GM12872 (cell line): ENCODE measurements at regions not wholly inside any gene's neighbourhood (a gene's known extent, or its start where the extent isn't known, plus 50 kb on each side); places are given as distances from the start of the nearest gene placed in this dataset.

Source experiments
- CTCF ChIP-seq: IDR thresholded peaks from 3 replicates; pipeline ENCODE4 v1.5.1; 2011; ENCODE audit warnings: low read depth, mild to moderate bottlenecking, low read length, moderate library complexity; ENCODE audit not compliant: insufficient read depth

GRCh38 chr9:15086778-15087324 is 176.6 kb upstream of the FREM1 start:
- TF ChIP-seq CTCF: no peak

GRCh38 chr9:15086156-15086763 is 176.0 kb upstream of the FREM1 start:
- no peak for TF ChIP-seq CTCF

DNA sequence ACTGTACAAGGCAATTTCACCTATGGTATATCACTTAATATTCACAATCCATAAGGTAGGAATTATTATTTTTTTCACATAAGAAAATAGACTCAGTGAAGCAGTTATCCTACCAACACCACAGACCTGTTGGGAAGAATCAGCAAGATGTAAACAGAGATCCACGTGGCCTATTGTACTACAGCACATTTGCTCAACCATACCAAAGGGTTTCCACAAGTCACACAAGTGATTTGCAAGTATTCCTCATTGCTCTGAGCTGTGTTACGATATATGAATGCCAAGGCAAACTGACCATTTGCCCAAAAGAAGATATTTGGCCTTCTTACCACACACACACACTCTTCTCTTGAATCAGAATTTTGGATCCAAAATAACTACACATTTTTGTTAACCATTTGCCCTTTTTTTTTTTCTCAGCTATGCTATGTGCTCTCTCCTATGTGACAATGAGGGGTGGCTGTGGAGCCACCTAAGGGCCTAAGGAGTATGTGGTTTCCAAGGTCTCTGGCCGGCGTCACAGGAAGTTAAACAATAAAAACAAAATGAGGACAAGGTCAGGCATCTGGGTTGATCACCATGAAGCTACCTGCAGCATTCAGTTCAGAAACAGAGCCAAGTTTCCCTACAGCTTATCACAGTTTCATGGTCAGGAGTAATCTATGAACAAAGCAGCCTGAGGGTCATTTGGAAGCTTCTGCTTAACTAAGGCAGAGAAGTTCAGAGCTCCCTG is 171.0 kb upstream of the FREM1 start:
- TF ChIP-seq CTCF: no peak

GRCh38 chr9:15080401-15080800 is 170.2 kb upstream of the FREM1 start:
- TF ChIP-seq CTCF: no peak

DNA sequence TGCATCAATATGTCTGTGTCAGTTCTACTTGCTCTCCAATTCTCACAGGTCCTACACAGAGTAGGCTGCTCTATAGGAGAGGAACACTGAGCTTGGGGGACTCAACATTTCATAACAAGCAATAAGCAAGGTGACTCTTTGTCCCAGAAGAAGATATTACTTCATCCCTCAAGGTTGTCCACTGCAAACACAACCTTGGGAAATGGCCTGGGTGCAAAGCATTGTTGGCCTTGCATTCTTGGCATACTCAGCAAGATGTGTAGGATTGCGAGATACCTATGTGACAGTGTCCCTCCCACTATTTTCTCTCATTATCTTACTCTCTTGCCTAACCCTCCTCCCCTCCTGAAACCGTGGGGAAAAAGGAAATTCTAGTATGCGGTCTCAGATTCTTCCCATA is 169.8 kb upstream of the FREM1 start:
- TF ChIP-seq CTCF: no peak

DNA sequence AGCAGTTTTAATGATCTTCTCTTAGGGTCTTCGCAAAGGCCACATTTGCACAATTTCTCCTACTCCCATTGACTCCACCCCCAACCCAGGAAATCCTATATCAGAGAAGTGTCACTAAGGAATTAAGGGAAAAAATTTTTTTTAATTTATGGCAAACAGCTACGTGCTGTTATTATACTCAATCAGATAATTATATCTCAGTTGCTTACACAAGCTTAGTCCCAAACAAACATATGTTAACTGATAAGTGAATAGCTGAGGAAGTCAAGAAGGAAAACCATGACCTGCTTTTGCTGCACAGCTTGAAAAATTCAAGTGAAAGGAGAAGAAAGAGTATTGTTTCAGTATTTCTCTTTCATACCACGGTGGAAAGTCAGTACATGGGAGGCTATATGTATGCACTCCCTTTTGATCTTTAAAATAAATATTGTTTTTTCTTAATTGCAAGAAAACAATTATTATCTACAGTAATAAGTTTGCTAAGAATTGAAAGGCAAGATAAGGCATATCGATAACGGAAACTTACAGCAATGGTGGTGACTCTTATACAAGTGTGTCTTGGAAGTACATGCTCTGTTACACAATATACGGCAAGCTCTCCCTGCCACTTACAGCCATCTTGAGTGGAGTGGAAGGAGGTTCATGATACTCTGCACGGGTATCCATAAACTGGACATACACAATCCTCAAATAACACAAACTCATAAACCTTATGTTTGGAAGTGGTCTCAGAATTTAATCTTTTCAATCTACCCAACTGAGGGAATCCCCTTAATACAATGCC is 167.9 kb upstream of the FREM1 start:
- TF ChIP-seq CTCF: no peak

- no peak for TF ChIP-seq CTCF
Measured at GRCh38 chr9:15073620-15074019, 163.4 kb upstream of the FREM1 start.
